HEK293 (cell line): ENCODE measurements at regions not wholly inside any gene's neighbourhood (a gene's known extent, or its start where the extent isn't known, plus 50 kb on each side); places are given as distances from the start of the nearest gene placed in this dataset.

ENCODE experiments used
- HOXA7 ChIP-seq: sonication (generic); formaldehyde crosslinking; IDR thresholded peaks from 2 replicates; pipeline ENCODE4 v1.8.1; 2022; ENCODE audit warnings: missing genetic modification reagents, borderline replicate concordance
- HOXC10 ChIP-seq: sonication (generic); formaldehyde crosslinking; IDR thresholded peaks from 2 replicates; pipeline ENCODE4 v1.8.1; 2023; ENCODE audit warnings: mild to moderate bottlenecking, missing genetic modification reagents
- PRDM1 ChIP-seq: fragments of 450-650 bp; formaldehyde crosslinking; IDR thresholded peaks from 2 replicates; pipeline ENCODE4; 2016; ENCODE audit warnings: missing biosample characterization, missing genetic modification characterization
- ZBTB21 ChIP-seq: fragments of 450-650 bp; formaldehyde crosslinking; IDR thresholded peaks from 2 replicates; pipeline ENCODE4 v1.5.1; 2017; ENCODE audit warnings: missing biosample characterization, missing genetic modification characterization
- ZBTB48 ChIP-seq: fragments of 450-650 bp; formaldehyde crosslinking; IDR thresholded peaks from 2 replicates; pipeline ENCODE4 v1.5.1; 2016; ENCODE audit warnings: missing biosample characterization, missing genetic modification characterization
- ZEB2 ChIP-seq: fragments of 450-650 bp; formaldehyde crosslinking; IDR thresholded peaks from 2 replicates; pipeline ENCODE4 v1.5.1; 2016; ENCODE audit warnings: missing biosample characterization, missing genetic modification characterization
- ZNF10 ChIP-seq: fragments of 450-650 bp; formaldehyde crosslinking; IDR thresholded peaks from 2 replicates; pipeline ENCODE4 v1.5.1; 2017; ENCODE audit warnings: missing biosample characterization, missing genetic modification characterization
- ZNF121 ChIP-seq: fragments of 450-650 bp; formaldehyde crosslinking; IDR thresholded peaks from 2 replicates; pipeline ENCODE4 v1.5.1; 2016; ENCODE audit warnings: missing biosample characterization, missing genetic modification characterization
- ZNF239 ChIP-seq: fragments of 450-650 bp; formaldehyde crosslinking; IDR thresholded peaks from 2 replicates; pipeline ENCODE4 v1.5.1; 2016; ENCODE audit warnings: missing biosample characterization, missing genetic modification characterization
- ZNF302 ChIP-seq: fragments of 450-650 bp; formaldehyde crosslinking; IDR thresholded peaks from 2 replicates; pipeline ENCODE4 v1.5.1; 2016; ENCODE audit warnings: missing biosample characterization, missing genetic modification characterization, low read depth
- ZNF529 ChIP-seq: fragments of 450-650 bp; formaldehyde crosslinking; IDR thresholded peaks from 2 replicates; pipeline ENCODE4 v1.5.1; 2017; ENCODE audit warnings: missing genetic modification characterization, missing biosample characterization; ENCODE audit not compliant: insufficient replicate concordance
- TF ChIP-seq, protein P1 (sequence below): fragments of 450-650 bp; formaldehyde crosslinking; IDR thresholded peaks from 2 replicates; pipeline ENCODE4 v1.5.1; 2016; ENCODE audit warnings: missing biosample characterization, missing genetic modification characterization, borderline replicate concordance
- TF ChIP-seq, protein P2 (sequence below): fragments of 450-650 bp; formaldehyde crosslinking; IDR thresholded peaks from 2 replicates; pipeline ENCODE4 v1.5.1; 2016; ENCODE audit warnings: missing biosample characterization, missing genetic modification characterization
- TF ChIP-seq, protein P3 (sequence below): fragments of 450-650 bp; formaldehyde crosslinking; IDR thresholded peaks from 2 replicates; pipeline ENCODE4 v1.5.1; 2016; ENCODE audit warnings: missing biosample characterization, missing genetic modification characterization

DNA sequence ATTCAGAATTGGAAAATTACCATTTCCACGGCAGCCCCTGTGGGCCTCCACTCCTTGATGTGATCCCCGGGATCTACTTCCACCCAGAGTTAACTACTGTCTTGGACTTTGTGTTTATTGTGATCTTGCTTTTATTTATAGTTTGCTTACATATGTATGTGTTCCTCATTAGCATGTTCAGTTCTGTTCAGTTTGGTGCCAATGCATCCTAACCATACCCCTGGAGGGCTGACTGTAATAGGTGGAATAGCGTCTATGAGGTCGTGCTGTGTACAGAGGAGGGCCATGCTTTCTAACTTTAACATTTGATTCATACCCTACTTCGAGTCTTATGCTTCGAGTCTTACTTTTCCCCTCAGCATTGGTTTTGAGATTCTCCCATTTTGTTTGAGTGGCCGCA, 104.3 kb upstream of the SLC24A3 start:
- TF ChIP-seq, protein P1, sequence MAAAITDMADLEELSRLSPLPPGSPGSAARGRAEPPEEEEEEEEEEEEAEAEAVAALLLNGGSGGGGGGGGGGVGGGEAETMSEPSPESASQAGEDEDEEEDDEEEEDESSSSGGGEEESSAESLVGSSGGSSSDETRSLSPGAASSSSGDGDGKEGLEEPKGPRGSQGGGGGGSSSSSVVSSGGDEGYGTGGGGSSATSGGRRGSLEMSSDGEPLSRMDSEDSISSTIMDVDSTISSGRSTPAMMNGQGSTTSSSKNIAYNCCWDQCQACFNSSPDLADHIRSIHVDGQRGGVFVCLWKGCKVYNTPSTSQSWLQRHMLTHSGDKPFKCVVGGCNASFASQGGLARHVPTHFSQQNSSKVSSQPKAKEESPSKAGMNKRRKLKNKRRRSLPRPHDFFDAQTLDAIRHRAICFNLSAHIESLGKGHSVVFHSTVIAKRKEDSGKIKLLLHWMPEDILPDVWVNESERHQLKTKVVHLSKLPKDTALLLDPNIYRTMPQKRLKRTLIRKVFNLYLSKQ (tag by site-specific recombination) = no peak
- TF ChIP-seq ZNF121 (tag by site-specific recombination) (no peak), ZEB2 (tag by site-specific recombination) (no peak), PRDM1 (tag by site-specific recombination) (no peak), ZNF10 (tag by site-specific recombination) (no peak), ZNF239 (tag by site-specific recombination) (no peak), ZBTB21 (tag by site-specific recombination) (no peak), HOXA7 (CRISPR knock-in tag) (no peak), ZBTB48 (tag by site-specific recombination) (no peak), ZNF302 (tag by site-specific recombination) (no peak), HOXC10 (CRISPR knock-in tag) (no peak), ZNF529 (tag by site-specific recombination) (no peak)
- TF ChIP-seq, protein P2, sequence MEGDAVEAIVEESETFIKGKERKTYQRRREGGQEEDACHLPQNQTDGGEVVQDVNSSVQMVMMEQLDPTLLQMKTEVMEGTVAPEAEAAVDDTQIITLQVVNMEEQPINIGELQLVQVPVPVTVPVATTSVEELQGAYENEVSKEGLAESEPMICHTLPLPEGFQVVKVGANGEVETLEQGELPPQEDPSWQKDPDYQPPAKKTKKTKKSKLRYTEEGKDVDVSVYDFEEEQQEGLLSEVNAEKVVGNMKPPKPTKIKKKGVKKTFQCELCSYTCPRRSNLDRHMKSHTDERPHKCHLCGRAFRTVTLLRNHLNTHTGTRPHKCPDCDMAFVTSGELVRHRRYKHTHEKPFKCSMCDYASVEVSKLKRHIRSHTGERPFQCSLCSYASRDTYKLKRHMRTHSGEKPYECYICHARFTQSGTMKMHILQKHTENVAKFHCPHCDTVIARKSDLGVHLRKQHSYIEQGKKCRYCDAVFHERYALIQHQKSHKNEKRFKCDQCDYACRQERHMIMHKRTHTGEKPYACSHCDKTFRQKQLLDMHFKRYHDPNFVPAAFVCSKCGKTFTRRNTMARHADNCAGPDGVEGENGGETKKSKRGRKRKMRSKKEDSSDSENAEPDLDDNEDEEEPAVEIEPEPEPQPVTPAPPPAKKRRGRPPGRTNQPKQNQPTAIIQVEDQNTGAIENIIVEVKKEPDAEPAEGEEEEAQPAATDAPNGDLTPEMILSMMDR (tag by site-specific recombination) = no peak
- TF ChIP-seq, protein P3, sequence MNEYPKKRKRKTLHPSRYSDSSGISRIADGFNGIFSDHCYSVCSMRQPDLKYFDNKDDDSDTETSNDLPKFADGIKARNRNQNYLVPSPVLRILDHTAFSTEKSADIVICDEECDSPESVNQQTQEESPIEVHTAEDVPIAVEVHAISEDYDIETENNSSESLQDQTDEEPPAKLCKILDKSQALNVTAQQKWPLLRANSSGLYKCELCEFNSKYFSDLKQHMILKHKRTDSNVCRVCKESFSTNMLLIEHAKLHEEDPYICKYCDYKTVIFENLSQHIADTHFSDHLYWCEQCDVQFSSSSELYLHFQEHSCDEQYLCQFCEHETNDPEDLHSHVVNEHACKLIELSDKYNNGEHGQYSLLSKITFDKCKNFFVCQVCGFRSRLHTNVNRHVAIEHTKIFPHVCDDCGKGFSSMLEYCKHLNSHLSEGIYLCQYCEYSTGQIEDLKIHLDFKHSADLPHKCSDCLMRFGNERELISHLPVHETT = no peak
